GM12875 (cell line): ENCODE measurements at regions not wholly inside any gene's neighbourhood (a gene's known extent, or its start where the extent isn't known, plus 50 kb on each side); places are given as distances from the start of the nearest gene placed in this dataset.
"Not testable (repeated sequence)": the region's sequence is repeated elsewhere in the genome, so short reads cannot be mapped to it uniquely, and the experiment has no call there.

Experiments
- H3K4me3 ChIP-seq: one replicate; pipeline ENCODE4 v1.5.1; 2011; ENCODE audit warnings: low read depth, low read length, control low read depth
- CTCF ChIP-seq: IDR thresholded peaks from 2 replicates; pipeline ENCODE4 v1.5.1; 2011; ENCODE audit warnings: low read depth, mild to moderate bottlenecking, control low read depth, inconsistent platforms, low read length, moderate library complexity, borderline replicate concordance; ENCODE audit not compliant: insufficient read depth

GRCh38 chr1:178607718-178608408 is 95.0 kb downstream of the TEX35 start:
- H3K4me3 ChIP-seq, result no peak overlapping the region
- TF ChIP-seq CTCF, result no peak

GRCh38 chr1:178609015-178609414 is 96.1 kb downstream of the TEX35 start:
- H3K4me3 ChIP-seq, result no peak overlapping the region
- TF ChIP-seq CTCF, result no peak

GRCh38 chr1:178610690-178611410 is 97.9 kb downstream of the TEX35 start:
- not testable (repeated sequence) for H3K4me3 ChIP-seq

- TF ChIP-seq CTCF, result no peak
- no peak overlapping the region for H3K4me3 ChIP-seq
These were observed 99.4 kb downstream of the TEX35 start for GRCh38 chr1:178612261-178612660.

- TF ChIP-seq CTCF, result no peak
- H3K4me3 ChIP-seq, result no peak overlapping the region
These were observed 100.5 kb downstream of the TEX35 start for GRCh38 chr1:178613271-178613945.

- TF ChIP-seq CTCF, result no peak
- H3K4me3 ChIP-seq, result no peak overlapping the region
These were observed 101.4 kb downstream of the TEX35 start for GRCh38 chr1:178614286-178614685.

- H3K4me3 ChIP-seq, result no peak overlapping the region
- TF ChIP-seq CTCF, result no peak
These were observed 105.8 kb upstream of the RALGPS2 start for GRCh38 chr1:178619042-178619927.
